ENCODE measurements at regions not wholly inside any gene's neighbourhood (a gene's known extent, or its start where the extent isn't known, plus 50 kb on each side); places are given as distances from the start of the nearest gene placed in this dataset.

- no peak for TF ChIP-seq POLR2A (IDR thresholded peaks at IDR 0.05)
- TF ChIP-seq, protein P1, sequence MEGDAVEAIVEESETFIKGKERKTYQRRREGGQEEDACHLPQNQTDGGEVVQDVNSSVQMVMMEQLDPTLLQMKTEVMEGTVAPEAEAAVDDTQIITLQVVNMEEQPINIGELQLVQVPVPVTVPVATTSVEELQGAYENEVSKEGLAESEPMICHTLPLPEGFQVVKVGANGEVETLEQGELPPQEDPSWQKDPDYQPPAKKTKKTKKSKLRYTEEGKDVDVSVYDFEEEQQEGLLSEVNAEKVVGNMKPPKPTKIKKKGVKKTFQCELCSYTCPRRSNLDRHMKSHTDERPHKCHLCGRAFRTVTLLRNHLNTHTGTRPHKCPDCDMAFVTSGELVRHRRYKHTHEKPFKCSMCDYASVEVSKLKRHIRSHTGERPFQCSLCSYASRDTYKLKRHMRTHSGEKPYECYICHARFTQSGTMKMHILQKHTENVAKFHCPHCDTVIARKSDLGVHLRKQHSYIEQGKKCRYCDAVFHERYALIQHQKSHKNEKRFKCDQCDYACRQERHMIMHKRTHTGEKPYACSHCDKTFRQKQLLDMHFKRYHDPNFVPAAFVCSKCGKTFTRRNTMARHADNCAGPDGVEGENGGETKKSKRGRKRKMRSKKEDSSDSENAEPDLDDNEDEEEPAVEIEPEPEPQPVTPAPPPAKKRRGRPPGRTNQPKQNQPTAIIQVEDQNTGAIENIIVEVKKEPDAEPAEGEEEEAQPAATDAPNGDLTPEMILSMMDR (IDR thresholded peaks at IDR 0.05), result no peak
Observed at GRCh38 chrX:44462850-44463249, 79.8 kb downstream of the FUNDC1 start.

Data from tibial nerve (tissue), 3 donors.